IgD-negative memory B cell (primary cell): ENCODE measurements at regions not wholly inside any gene's neighbourhood (a gene's known extent, or its start where the extent isn't known, plus 50 kb on each side); places are given as distances from the start of the nearest gene placed in this dataset.

Experiments used
- H3K27ac Mint-ChIP-seq, 3 donors: one replicate each; pipeline ENCODE4 v1.8.0; 2020 to 2022; ENCODE audit warnings: mild to moderate bottlenecking in 3 of 3, mixed read lengths in 3 of 3, moderate library complexity in 1 of 3
- H3K27me3 Mint-ChIP-seq: one replicate; pipeline ENCODE4 v1.8.0; 2021; ENCODE audit warnings: mixed read lengths
- H3K36me3 Mint-ChIP-seq: one replicate; pipeline ENCODE4 v1.8.0; 2020; ENCODE audit warnings: mild to moderate bottlenecking, mixed read lengths
- H3K4me1 Mint-ChIP-seq, 3 donors: one replicate each; pipeline ENCODE4 v1.8.0; 2020 to 2022; ENCODE audit warnings: mixed read lengths in 3 of 3, mild to moderate bottlenecking in 1 of 3
- H3K4me3 Mint-ChIP-seq, 4 donors: one replicate each; pipeline ENCODE4 v1.8.0; 2020 to 2022; ENCODE audit warnings: mild to moderate bottlenecking in 4 of 4, mixed read lengths in 4 of 4, moderate library complexity in 3 of 4
- H3K9me3 Mint-ChIP-seq, 3 donors: one replicate each; pipeline ENCODE4 v1.8.0; 2020 to 2021; ENCODE audit warnings: mixed read lengths in 3 of 3, mild to moderate bottlenecking in 1 of 3

DNA sequence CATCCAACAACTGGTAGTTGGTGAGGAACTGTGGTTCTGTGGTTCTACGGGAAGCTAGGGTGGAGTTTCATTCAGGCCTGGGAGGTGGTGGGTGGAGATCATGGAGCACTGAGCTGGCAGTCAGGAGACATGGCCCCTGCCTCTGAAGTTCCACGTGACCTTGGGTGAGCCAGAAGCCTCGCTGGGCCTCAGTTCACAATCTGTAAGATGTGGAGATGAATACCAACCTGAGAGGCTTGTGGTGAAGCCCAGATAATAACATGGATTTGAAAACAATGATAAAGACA, 177.9 kb downstream of the MACROH2A1 start:
- peaks cover 2% of the 10 kb centered on the region for H3K36me3 Mint-ChIP-seq
- peaks cover under 1% of the 10 kb centered on the region for H3K27me3 Mint-ChIP-seq
- peaks cover 0 to under 1% (median 0%) of the 10 kb centered on the region in 3 donors for H3K4me1 Mint-ChIP-seq
- H3K4me3 Mint-ChIP-seq, result no peak overlapping the region
- H3K27ac Mint-ChIP-seq, result peak overlapping the region in 1 of 3 donors; percentile 31
- no peaks in the 10 kb centered on the region for H3K9me3 Mint-ChIP-seq

DNA sequence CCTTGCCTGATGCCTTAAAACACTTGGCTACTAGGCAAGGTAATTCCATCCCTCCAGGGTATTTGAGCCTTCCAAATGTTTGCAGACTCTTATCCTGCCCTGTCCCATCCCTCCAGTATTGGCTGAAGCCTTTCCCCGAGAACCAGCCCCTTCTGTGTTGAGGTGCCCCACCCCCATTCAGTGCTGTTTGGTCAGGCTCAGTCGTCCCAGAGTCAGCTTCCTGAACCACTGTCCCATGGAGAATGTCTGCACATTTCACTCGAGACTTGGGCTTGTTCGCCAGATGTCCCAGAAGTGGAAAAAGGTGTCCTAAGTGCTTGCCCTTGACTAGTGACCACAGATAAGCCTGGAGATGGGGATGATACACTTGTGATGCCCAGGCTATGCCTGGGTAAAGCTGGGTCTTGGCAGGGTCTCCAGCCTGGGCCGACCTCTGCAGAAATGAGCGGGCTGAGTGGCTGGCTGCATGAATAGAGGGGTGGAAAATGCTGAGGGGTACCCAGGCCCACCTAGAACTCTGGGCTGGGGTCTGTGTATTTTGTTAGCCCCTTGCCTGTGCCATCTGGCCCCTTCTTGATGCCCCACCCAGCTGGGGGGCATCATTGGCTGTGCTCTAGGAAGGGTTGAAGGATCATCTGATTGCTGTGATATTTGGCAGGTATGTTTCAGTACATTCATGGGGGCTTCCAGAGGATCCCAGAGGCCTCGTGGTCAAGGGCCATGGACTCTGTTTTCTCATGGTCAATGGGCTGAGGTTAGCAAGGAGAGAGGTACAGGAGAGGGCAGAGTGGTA, 178.4 kb downstream of the MACROH2A1 start:
- Mint-ChIP-seq H3K4me1 (peaks cover 0 to 1% (median 0%) of the 10 kb centered on the region in 3 donors), H3K27me3 (no peaks in the 10 kb centered on the region), H3K27ac (peak overlapping the region in 1 of 3 donors; percentile 31), H3K36me3 (peaks cover 2% of the 10 kb centered on the region), H3K9me3 (no peaks in the 10 kb centered on the region), H3K4me3 (no peak overlapping the region)

DNA sequence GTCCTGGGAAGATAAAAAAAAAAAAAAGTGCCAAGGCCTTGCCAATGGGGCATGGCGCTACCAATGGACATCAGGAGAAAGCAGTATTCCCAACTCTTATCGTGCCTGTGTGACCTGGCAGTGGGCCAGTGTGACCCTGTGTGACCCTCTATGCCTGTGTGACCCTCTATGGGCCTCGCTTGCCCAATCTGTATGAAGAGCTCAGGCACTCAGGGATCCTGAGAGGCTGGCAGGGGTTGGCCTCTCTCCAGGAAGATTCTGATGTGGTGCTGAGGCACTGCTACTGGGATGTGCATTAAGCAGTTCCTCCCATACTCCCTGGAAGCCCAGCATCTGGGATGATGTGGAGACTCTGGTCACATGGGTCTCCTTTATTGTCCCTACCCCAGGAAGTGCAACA, 179.2 kb downstream of the MACROH2A1 start:
- H3K4me1 Mint-ChIP-seq, result peaks cover 0 to 1% (median 0%) of the 10 kb centered on the region in 3 donors
- no peaks in the 10 kb centered on the region for H3K9me3 Mint-ChIP-seq
- H3K27me3 Mint-ChIP-seq, result no peaks in the 10 kb centered on the region
- H3K36me3 Mint-ChIP-seq, result peaks cover 2% of the 10 kb centered on the region
- no peak overlapping the region for H3K4me3 Mint-ChIP-seq
- H3K27ac Mint-ChIP-seq, result no peak overlapping the region

DNA sequence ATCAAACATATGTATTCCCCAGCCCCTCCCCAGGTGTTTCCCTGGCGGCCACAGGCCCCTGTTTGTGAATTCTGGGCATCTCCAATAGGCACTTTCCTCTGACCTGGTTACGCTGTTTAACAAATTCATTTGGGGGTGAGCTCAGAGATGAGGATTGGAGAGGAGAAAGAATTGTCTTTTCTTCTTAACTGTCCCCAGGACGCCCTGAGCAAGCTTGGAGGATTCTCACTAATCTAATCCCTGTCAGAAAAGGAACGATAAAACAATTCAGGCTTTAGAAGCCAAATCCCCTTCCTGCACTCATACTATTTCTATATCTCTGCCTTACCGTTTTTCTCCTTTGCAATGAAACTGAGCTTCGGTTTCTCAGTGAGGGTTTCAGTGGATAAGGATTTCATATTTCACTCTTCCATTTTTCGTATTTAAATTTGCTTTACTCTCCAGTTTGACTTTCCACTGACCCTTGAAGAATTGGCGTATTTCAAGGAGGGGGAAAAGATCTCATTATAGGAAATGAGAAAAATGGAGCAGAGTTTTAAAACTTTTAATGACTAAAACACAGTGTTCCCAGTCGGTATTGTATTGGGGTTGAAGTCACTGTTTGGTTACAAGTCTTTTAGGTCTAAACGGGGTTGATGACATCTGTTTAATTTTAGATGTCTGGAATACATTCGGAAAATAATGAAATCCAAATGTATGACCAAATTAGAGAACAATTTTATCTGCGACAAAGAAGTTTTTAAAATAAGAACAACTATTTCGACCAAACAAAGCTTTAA, 180.1 kb downstream of the MACROH2A1 start:
- Mint-ChIP-seq H3K36me3 (peaks cover 2% of the 10 kb centered on the region), H3K4me3 (peak overlapping the region in 1 of 4 donors; percentile 49), H3K9me3 (no peaks in the 10 kb centered on the region), H3K4me1 (peaks cover 0 to 1% (median 0%) of the 10 kb centered on the region in 3 donors), H3K27me3 (no peaks in the 10 kb centered on the region), H3K27ac (no peak overlapping the region)

DNA sequence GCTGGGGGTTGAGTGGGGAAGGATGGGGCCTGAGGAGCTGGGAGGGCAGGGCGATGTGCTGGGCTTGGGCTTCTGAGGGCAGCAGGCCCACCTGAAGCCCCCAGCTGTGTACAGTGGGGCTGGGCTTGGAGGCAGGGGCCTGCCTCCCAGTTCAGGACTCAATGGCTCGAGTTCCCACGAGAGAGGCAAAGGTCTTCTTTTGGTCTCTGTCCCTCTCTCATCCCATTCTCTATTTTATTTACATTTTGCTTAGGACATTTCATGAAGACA, 180.6 kb downstream of the MACROH2A1 start:
- H3K4me1 Mint-ChIP-seq, result peaks cover 0 to 1% (median 0%) of the 10 kb centered on the region in 3 donors
- H3K9me3 Mint-ChIP-seq, result no peaks in the 10 kb centered on the region
- peaks cover 2% of the 10 kb centered on the region for H3K36me3 Mint-ChIP-seq
- no peak overlapping the region for H3K27ac Mint-ChIP-seq
- no peak overlapping the region for H3K4me3 Mint-ChIP-seq
- no peaks in the 10 kb centered on the region for H3K27me3 Mint-ChIP-seq

DNA sequence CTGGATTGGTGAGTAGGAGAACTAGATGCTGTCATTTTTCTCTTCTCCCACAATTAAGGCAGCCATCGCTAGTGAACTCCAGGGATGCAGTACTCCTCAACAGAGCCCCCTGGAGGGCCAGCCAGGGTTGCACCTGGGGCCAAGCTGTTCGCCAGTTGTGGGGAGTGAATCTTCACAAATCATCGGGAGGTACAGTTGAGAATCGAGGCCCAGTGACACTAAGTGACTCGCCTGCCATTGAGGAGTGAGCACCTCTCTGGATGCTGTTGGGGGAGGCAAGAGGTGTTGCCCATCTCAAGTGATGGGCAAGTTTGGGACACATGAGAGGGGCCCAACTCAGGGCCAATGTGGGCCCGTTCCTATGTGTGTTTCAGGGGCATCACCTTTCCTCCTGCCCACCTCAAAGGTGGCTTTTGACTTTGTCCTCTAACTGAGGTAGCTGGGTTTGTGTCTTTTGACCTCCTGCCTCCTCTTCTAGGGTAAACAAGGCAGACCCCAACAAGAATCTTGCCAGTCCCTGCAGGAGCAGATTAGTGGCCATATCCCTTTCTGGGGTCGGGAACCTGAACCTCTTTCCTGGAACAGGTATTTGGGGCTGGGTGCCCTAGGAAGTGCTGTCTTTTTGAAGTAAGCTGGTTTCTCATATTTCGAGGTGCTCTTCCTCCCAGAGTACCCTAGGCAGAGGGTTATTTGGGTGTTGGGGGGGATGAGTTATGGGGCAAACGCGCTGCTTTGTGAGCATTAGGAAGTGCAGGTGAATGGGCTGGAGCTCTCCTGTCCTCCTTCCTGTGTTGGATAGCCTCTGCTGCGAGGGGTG, 181.2 kb downstream of the MACROH2A1 start:
- H3K36me3 Mint-ChIP-seq, result peaks cover 2% of the 10 kb centered on the region

DNA sequence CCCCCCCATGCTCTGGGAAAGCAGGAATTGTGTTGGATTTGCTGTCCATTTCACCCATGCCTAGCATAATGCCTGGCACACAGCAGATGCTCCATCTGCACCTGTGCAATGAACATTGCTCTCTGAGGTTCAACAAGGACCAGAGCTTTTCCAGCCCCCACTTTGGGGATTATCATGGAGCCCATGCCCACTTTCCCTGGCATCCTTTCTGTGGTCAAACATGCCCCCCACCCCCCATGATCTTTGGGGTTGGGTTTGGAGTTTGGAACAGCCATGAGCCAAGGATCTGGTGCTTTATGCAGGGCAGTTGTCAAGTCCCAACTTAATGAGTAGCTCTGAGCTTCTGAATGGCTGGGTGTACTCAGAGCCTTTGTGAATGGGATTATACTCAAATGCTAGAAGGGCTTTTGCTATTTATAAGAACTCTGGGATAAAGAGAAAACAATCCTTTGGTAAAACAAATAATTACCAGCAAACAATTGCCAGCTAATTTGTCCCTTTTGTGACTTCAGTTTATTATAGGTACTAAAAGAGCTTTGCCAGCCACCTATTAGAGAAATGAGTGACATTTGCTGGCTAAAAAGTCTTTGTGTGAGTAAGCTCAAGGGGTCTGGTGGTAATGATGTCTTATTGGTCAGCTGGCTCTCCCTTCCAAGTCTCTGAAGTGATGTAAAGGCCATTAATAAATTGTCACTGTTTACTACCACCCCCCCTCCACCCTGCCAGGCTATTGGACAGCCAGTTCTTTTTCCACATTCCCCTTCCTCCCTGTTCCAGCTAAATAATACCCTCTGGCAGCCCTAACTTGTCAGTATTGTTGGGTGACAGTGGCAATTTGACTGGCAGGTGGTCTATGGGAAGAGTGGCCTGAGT, 182.3 kb downstream of the MACROH2A1 start:
- Mint-ChIP-seq H3K4me1 (peaks cover 0 to 1% (median 0%) of the 10 kb centered on the region in 3 donors), H3K27ac (no peak overlapping the region), H3K36me3 (peaks cover 2% of the 10 kb centered on the region), H3K9me3 (no peaks in the 10 kb centered on the region), H3K27me3 (no peaks in the 10 kb centered on the region), H3K4me3 (no peak overlapping the region)

More for the DNA sequence above, 181.2 kb downstream of the MACROH2A1 start:
- Mint-ChIP-seq H3K4me1 (peaks cover 0 to 1% (median 0%) of the 10 kb centered on the region in 3 donors), H3K27me3 (no peaks in the 10 kb centered on the region), H3K9me3 (no peaks in the 10 kb centered on the region), H3K27ac (no peak overlapping the region), H3K4me3 (no peak overlapping the region)

DNA sequence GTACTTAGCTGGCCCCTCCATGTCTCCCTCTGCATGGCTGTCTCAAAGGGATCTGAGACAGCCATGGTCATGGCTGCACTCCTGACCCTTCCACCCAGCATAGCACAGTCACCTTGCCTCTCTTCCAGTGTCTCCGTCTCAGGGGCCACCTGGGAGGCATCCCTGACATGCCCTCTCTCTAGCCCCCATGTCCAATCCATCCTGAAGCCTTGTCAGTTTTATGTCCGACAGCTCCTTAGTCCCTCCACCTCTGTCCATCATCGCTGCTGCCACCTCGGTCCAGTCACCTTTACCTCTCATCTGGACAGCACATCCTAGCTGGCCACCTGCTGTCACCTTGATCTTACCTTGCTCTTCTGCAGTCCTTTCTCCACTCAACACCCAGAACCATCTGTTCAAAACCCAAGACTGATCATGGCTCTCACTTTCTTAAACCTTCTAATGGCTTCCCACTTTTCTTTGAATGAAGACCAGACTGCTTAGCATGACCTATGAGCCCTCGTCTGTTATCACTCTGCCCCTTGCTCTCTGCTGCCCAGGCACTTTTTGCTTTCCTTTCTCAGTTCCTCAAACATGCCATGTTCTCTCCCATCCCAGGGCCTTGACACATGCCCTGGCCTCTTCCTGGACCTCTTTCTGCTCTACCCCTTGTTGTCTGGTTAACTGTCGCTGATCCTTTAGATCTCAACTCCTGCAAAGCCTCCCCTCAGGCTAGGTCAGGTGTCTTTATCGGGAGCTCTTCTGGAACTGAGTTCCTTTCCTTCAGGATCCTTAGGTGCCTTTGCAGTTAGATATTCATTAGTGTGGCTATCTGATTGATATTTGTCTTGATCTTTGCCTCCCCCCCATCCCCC, 181.8 kb upstream of the PITX1 start:
- Mint-ChIP-seq H3K4me1 (peaks cover 0 to 1% (median 0%) of the 10 kb centered on the region in 3 donors), H3K27me3 (no peaks in the 10 kb centered on the region), H3K4me3 (no peak overlapping the region), H3K36me3 (peaks cover 2% of the 10 kb centered on the region), H3K27ac (peak overlapping the region in 1 of 3 donors; percentile 1), H3K9me3 (no peaks in the 10 kb centered on the region)

DNA sequence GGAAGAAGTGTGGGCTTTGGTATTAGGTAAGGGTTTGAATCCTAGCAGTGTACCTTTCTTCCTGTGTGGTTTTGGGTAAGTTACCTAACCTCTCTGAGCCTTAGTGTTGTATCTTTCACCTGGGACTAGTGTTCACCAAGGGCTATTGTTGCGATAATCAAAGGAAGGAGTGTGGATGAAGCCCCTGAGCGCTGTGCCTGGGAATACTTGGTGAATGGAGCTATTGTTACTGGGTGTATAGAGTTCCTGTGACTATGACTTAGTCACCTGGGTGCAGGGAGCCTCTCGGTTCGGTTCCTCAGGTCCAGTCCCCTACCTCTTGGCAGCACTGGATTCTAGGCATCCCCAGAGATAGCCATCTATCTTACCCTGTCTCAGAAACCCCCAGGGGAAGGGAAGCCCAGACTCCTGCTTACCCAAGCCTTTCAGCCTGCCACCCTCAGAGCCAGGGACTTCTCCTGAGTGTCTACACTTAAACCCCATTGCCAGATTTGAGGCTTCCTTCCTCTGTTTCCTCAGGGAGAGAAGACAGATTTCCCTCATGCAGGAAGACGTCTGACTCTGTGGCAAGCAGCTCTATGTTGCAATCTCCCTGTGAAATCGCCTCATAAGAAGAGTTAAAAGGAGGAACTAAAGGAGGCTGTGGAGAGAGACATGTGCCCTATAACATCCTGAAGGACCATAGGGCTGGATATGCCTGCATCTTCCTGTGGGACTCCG, 181.0 kb upstream of the PITX1 start:
- Mint-ChIP-seq H3K9me3 (no peaks in the 10 kb centered on the region), H3K4me3 (no peak overlapping the region), H3K27ac (no peak overlapping the region), H3K36me3 (peaks cover 2% of the 10 kb centered on the region), H3K27me3 (peaks cover 2% of the 10 kb centered on the region), H3K4me1 (peaks cover 0 to 1% (median 0%) of the 10 kb centered on the region in 3 donors)

DNA sequence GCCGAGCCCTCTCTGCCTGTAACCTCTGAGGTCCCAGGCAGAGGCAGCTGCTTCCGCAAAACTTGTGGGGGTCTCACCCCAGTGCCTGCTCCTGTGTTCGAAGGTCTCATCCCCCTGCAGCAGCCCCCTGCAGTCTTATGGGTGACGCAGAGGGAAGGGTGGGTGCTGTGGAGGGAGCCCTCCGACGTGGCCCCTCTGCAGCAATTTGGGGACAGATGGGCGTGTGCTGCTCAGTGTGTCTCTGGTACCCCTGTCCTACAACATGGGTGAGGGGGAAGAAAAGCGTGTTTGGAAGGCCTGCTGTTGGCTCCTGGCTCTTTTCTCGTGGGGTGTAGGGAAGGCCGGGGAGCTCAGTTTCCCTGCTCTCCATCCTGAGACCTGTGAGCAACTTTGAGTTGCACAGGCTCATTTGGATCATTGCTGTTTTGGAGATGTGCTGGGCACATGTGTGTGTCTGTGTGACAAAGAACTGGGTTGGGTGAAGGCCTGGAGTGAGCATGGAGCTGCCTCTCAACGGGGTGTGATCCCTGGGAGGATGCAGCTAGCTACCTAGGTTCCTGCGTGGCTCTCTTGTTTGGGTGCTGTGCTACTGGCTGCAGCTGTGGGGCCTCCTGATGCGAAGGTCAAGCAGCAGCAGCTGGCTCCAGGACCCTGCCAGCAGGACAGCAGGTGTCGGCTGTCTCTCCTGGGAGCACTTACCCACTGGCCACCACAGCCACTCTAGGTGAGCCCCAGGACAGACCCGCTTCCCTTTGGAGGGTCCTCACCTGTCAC, 179.6 kb upstream of the PITX1 start:
- Mint-ChIP-seq H3K36me3 (peaks cover 2% of the 10 kb centered on the region), H3K27me3 (peaks cover 5% of the 10 kb centered on the region), H3K4me3 (no peak overlapping the region)

DNA sequence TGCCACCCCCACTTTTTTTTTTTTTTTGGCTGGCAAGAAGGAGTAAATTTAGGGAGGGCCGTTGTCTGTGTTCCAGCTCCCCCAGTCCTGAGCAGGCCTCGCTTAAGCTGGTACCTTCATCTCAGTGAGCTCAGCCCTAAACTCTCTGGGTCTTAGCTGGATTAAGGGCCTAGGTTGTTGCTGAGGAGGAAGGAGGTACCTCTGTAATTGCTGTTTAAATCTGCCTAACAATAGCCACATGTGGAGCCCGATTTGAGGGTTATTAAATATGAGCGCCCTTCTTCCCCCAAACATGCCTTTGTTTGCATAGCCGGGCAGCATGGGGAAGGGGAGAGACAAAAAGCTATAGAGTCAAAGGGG, 179.0 kb upstream of the PITX1 start:
- Mint-ChIP-seq H3K9me3 (no peaks in the 10 kb centered on the region), H3K4me1 (peaks cover 0 to 1% (median 0%) of the 10 kb centered on the region in 3 donors), H3K27me3 (peaks cover 8% of the 10 kb centered on the region), H3K36me3 (no peaks in the 10 kb centered on the region), H3K27ac (no peak overlapping the region), H3K4me3 (no peak overlapping the region)

More for the DNA sequence above, 179.6 kb upstream of the PITX1 start:
- peaks cover 0 to 1% (median 0%) of the 10 kb centered on the region in 3 donors for H3K4me1 Mint-ChIP-seq
- H3K27ac Mint-ChIP-seq, result no peak overlapping the region
- no peaks in the 10 kb centered on the region for H3K9me3 Mint-ChIP-seq

DNA sequence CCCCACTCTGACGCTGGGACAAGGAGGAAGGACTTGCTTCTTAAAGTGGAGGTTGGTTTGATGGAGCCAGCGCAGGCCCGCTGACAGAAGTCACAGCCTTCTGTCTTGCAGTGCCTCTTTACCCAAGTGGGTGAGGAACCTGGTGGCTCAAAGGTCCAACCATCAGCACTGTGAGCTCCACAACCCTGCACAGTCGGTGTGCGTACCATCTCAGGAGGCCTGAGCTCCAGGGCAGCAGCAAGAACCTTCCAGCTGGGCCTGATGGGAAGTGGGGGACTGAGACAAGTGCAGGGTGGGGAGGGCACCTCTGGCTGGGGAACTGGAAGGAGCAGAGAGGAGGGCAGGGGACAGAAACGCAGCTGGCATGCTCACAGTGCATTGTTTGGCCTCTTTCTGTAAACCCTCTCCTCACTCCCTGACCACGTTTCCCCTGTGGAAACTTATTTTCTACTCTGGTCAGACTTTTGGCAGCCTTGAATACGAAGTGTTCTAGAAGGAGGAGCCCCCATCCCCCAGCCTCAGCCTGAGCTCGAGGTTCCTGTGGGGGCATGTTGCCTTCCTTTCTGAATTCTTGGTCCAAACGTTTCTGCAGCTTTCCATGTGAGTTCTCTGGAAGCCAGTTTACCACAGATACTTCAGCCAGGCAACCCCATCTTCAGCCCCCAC, 178.5 kb upstream of the PITX1 start:
- Mint-ChIP-seq H3K27me3 (peaks cover 10% of the 10 kb centered on the region), H3K9me3 (no peaks in the 10 kb centered on the region), H3K4me1 (peaks cover 0 to 1% (median 0%) of the 10 kb centered on the region in 3 donors), H3K4me3 (no peak overlapping the region), H3K36me3 (no peaks in the 10 kb centered on the region), H3K27ac (no peak overlapping the region)
